Astrocyte of the spinal cord (primary cell): ENCODE measurements at regions not wholly inside any gene's neighbourhood (a gene's known extent, or its start where the extent isn't known, plus 50 kb on each side); places are given as distances from the start of the nearest gene placed in this dataset.

Experiments
- DNase-seq: peaks from one replicate; pipeline ENCODE4 v3.0.0; 2011; ENCODE audit warnings: low read depth, low spot score
- H3K4me3 ChIP-seq: 2 replicates; pipeline ENCODE4 v1.5.1; 2011; ENCODE audit warnings: low read depth, mild to moderate bottlenecking, low read length, moderate library complexity
- in situ Hi-C: cut with HindIII; loops from 2 replicates; pipeline ENCODE4 v1.10.0; 2017; ENCODE audit warnings: low sequenced_read_pairs
- TF ChIP-seq, protein P1 (sequence below): IDR thresholded peaks from 2 replicates; pipeline ENCODE4 v1.5.1; 2012; ENCODE audit warnings: low read depth, mild to moderate bottlenecking, low read length, inconsistent platforms

DNA sequence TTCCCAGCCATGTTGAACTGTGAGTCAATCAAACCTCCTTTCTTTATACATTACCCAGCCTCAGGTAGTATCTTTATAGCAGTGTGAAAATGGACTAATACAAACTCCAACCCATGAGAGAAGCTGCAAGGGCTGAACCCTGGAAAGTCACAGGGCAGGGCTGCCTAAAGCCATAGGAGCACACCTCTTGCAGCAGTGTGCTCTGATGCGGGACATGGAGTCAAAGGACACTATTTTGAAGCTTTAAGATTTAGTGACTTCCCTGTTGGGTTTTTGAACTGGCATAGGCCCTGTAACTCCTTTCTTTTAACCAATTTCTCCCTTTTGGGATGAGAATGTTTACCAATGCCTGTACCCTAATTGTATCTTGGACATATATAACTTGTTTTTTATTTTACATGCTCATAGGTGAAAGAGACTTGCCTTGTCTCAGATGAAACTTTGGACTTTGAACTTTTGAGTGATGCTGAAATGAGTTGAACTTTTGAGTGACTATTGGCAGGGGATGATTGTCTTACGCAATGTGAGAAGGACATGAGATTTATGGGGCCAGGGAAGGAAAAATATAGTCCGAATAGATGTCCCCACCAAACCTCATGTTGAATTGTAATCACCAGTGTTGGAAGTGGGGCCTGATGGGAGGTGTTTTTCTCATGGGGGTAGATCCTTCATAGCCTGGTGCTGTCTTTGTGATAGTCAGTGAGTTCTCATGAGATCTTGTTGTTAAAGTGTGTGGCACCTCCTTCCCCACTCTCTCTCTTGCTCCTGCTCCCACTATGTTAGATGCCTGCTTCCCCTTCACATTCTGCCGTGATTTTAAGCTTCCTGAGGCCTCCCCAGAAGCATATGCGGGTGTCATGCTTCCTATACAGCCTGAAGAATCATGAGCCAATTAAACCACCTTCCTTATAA lies 159.5 kb upstream of the SPEF2 start:
- no peak for DNase-seq
- in situ Hi-C loops, result no loop called here
- TF ChIP-seq, protein P1, sequence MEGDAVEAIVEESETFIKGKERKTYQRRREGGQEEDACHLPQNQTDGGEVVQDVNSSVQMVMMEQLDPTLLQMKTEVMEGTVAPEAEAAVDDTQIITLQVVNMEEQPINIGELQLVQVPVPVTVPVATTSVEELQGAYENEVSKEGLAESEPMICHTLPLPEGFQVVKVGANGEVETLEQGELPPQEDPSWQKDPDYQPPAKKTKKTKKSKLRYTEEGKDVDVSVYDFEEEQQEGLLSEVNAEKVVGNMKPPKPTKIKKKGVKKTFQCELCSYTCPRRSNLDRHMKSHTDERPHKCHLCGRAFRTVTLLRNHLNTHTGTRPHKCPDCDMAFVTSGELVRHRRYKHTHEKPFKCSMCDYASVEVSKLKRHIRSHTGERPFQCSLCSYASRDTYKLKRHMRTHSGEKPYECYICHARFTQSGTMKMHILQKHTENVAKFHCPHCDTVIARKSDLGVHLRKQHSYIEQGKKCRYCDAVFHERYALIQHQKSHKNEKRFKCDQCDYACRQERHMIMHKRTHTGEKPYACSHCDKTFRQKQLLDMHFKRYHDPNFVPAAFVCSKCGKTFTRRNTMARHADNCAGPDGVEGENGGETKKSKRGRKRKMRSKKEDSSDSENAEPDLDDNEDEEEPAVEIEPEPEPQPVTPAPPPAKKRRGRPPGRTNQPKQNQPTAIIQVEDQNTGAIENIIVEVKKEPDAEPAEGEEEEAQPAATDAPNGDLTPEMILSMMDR, result no peak
- H3K4me3 ChIP-seq, result no peak overlapping the region

DNA sequence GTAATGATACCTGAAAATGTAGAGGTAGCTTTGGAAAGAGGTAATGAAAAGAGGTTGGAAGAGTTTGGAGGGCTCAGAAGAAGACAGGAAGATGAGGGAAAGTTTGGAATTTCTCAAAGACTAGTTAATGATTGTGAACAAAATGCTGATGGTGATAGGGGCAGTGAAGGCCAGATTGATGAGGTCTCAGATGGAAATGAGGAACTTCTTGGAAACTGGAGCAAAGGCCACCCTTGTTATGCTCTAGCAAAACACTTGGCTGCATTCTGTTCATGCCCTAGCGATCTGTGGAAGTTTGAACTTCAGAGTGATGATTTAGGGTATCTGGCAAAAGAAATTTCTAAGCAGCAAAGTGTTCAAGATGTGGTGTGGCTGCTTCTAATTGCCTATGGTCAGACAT lies 161.2 kb upstream of the SPEF2 start:
- in situ Hi-C loops, result no loop called here
- H3K4me3 ChIP-seq, result no peak overlapping the region

DNA sequence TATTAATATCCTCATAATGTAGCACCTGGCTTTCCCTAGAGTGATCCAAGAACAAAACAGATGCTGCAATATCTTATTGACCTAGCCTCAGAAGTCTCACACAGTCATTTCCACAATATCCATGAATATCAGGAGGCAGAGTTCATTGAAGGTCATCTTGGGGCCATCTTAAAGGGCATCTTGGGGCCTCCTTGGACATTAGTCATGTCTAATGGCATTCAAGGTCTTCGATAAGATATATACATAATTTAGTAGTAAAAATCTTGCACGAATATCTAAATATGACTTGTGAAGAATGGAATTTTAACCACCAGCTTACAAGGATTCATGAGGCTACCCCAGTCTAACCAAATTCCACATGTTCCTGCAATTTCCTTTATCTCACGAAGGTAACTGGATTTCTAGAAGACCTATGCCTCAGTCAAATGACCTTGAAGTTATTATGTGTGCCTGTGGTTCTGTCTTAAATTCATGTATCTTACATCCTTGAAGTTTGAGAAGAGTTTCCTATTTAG lies 163.6 kb upstream of the SPEF2 start:
- H3K4me3 ChIP-seq, result no peak overlapping the region
- in situ Hi-C loops, result no loop called here
- no peak for DNase-seq
- TF ChIP-seq, protein P1, result no peak

More for the DNA sequence above, 161.2 kb upstream of the SPEF2 start:
- TF ChIP-seq, protein P1, result no peak
- DNase-seq, result no peak

DNA sequence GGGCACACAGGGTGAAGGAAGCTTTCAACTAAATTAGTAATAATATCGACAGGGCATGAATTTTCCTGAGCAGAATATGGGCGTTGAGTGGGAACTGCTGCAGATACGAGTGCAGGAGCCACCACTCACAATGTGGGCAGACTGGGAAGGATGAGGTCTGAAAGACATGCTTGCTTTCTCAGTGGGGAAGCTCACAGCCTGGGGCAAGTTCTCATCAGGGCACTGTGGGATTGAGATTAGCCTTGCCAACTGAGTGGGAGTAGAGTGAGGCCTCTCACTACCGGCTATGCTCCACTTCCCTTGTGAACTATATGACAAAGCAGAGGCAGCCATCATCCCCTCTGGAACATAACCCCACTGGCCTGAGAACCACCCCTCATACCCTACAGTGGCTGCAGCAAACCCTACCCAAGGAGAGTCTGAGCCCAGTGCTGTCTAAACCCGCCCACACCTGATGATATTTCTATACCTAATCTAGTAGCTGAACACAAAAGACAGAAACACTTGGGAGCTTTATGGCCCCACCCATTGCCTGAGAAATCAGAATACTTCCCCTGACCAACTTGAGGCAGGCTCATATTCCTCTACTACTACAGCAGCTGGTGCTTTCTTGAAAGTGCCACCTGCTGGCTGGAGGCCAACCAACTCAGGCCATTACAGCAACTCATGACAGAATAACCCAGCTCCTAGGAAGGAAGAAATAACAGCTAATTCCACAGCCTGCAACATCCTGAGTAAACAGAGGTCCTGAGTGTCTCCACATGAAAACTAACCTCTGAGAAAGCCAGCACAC lies 173.7 kb upstream of the SPEF2 start:
- DNase-seq, result no peak
- in situ Hi-C loops, result no loop called here
- TF ChIP-seq, protein P1, result no peak
- H3K4me3 ChIP-seq, result no peak overlapping the region

DNA sequence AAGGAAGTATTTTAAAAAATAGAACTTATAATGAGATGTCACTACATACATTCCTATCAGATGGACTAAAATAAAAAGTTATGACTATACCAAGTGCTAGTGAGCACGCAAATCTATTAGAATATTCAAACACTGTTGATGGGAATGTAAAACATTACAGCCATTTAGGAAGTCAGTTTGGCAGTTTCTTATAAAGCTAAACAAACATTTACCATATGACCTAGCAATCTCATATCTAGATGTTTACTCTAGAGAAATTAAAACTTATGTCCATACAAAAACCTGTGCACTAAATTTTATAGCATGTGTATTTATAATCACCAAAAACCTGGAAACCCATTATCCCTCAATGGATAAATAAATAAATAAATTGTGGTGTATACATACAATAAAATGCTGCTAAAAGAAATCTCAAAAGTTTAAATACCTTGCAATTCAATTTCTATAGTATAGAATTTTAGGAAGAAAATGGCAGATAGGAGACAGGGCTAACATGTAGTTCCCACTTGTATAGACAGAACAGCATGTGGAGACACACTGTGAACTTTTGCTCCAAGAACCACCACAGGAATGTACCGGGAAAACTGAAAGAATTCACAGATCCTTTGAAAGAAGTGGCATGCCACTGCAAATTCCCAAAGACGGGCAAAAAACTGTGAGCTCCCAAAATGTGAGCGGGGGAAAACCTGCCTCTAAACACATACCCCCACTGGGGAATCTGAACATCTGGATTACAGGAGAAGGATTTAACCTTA lies 174.6 kb upstream of the SPEF2 start:
- in situ Hi-C loops, result no loop called here
- no peak for DNase-seq

More for the DNA sequence above, 174.6 kb upstream of the SPEF2 start:
- no peak overlapping the region for H3K4me3 ChIP-seq
- TF ChIP-seq, protein P1, result no peak
